Ovary (tissue), 7 donors: ENCODE measurements at regions not wholly inside any gene's neighbourhood (a gene's known extent, or its start where the extent isn't known, plus 50 kb on each side); places are given as distances from the start of the nearest gene placed in this dataset.

Source experiments
- DNase-seq, 5 donors: peaks; one replicate each; pipeline ENCODE4 v3.0.0-alpha.2; 2019 to 2020
- H3K27ac ChIP-seq, 2 donors: fragments of 200-600 bp; one replicate each; pipeline versions ENCODE4 v1.5.1 to v1.8.0; 2019 to 2022
- H3K27me3 ChIP-seq: fragments of 200-600 bp; one replicate; pipeline ENCODE4 v1.8.0; 2022
- H3K36me3 ChIP-seq: fragments of 200-600 bp; sonication (generic); one replicate; pipeline ENCODE4 v1.5.1; 2019
- H3K4me1 ChIP-seq: one replicate; pipeline ENCODE4 v1.8.1; 2013; ENCODE audit warnings: mild to moderate bottlenecking, moderate library complexity; ENCODE audit not compliant: insufficient read depth
- H3K4me3 ChIP-seq: fragments of 200-600 bp; sonication (generic); one replicate; pipeline ENCODE4 v1.5.1; 2017
- H3K9me3 ChIP-seq, 2 donors: fragments of 200-600 bp in 1 of 2; sonication (generic) in 1 of 2; one replicate each; pipeline versions ENCODE4 v1.5.1 to v1.8.1; 2013 to 2019; ENCODE audit warnings: mild to moderate bottlenecking in 1 of 2, moderate library complexity in 1 of 2
- EP300 ChIP-seq: sonication (generic); formaldehyde crosslinking; IDR thresholded peaks from one replicate; pipeline ENCODE4 v1.6.1; 2017; ENCODE audit warnings: antibody characterized with exemption
- POLR2A ChIP-seq: fragments of 450-650 bp; IDR thresholded peaks from one replicate; pipeline ENCODE4 v1.6.1; 2017; ENCODE audit warnings: antibody characterized with exemption, mild to moderate bottlenecking, moderate library complexity
- WGBS, 3 donors: extraction: QIAGEN DNeasy Blood & Tissue Kit in 1 of 3; methylation state at CpG; one replicate each; pipeline versions ENCODE4 v1.1.5 to v1.1.7; 2013 to 2017; 5-methylcytosine and 5-hydroxymethylcytosine counted together
- intact Hi-C, 4 donors: fragments of 100-400 bp; cut with DNase I; formaldehyde crosslinking; loops; one replicate each; pipeline versions ENCODE4 v1.11.0 to v1.15.1; 2022 to 2023
- TF ChIP-seq, protein P1 (sequence below), 3 donors: fragments of 450-650 bp in 2 of 3; fragments of 200-600 bp in 1 of 3; IDR thresholded peaks; one replicate each; pipeline versions ENCODE4 v1.5.1 to v1.8.0; 2016 to 2022; ENCODE audit warnings: antibody characterized with exemption in 3 of 3, mild to moderate bottlenecking in 1 of 3
- donor health status: DM: no; HTN: no; CAD: no; lungs with moderate emphysema.
- donor health status: DM: no; HTN: no; CAD: no.
- donor health status: Bipolar disorder and iron deficiency.
- donor health status: DM: no; HTN: no; CAD: no.
- donor health status: DM: yes; HTN: yes; CAD: no.

DNA sequence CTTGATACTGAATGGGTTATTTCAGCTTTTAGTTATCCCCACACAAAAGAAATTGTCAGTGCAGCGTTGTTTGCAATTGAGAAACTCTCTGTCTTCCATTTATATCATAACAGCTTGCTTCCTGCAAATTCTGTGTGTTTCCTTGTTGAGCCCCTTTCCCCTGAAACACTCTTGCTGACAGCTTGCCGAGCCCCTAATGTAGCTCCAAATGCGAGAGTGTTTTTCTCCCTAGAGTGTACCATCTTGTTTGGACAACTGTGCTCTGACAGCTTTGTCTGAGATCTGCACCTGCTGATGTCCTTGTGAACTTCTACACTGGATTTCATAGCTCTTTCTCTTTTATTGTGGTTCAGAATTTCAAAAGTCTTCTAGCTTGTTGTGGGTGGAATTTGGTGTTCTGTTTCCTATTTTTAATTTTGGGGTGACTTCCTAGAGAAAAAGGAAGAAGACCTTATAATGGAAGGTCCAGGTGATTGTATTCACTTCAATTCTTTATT, 343.5 kb downstream of the PDCD6IP start:
- H3K27me3 ChIP-seq: no peaks in the 10 kb centered on the region
- H3K4me3 ChIP-seq: no peak overlapping the region
- no peaks in the 10 kb centered on the region for H3K4me1 ChIP-seq
- TF ChIP-seq EP300 (no peak), POLR2A (no peak)
- TF ChIP-seq, protein P1, sequence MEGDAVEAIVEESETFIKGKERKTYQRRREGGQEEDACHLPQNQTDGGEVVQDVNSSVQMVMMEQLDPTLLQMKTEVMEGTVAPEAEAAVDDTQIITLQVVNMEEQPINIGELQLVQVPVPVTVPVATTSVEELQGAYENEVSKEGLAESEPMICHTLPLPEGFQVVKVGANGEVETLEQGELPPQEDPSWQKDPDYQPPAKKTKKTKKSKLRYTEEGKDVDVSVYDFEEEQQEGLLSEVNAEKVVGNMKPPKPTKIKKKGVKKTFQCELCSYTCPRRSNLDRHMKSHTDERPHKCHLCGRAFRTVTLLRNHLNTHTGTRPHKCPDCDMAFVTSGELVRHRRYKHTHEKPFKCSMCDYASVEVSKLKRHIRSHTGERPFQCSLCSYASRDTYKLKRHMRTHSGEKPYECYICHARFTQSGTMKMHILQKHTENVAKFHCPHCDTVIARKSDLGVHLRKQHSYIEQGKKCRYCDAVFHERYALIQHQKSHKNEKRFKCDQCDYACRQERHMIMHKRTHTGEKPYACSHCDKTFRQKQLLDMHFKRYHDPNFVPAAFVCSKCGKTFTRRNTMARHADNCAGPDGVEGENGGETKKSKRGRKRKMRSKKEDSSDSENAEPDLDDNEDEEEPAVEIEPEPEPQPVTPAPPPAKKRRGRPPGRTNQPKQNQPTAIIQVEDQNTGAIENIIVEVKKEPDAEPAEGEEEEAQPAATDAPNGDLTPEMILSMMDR (IDR thresholded peaks at IDR 0.05): no peak
- WGBS, 3 donors: 81 to 89% (median 86%) methylated on average over 3 of the region's 3 CpGs
- H3K9me3 ChIP-seq: no peaks in the 10 kb centered on the region
- no peak for DNase-seq
- intact Hi-C loops: no loop called here
- H3K36me3 ChIP-seq: no peaks in the 10 kb centered on the region
- no peak overlapping the region for H3K27ac ChIP-seq

DNA sequence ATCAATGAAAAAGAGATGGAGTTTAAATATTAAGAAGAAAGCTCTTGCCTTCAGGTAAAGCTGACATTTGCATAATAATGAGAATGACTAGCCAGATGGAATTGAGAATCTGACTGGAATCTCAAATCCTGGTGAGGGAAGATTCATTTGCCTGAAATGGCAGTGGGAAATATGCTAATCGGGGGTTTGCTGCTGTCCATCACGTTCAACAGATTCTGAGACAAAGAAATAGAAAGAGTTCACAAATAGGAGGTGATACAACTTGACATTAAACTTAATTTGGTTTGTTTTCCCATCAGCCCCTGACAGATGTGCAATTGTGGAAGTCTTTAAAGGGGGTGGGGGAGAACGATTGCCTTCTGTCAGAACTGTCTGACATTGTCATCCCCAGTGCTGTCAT, 347.4 kb downstream of the PDCD6IP start:
- intact Hi-C loops: no loop called here
- Histone ChIP-seq H3K27ac (no peak overlapping the region), H3K4me1 (no peaks in the 10 kb centered on the region), H3K36me3 (no peaks in the 10 kb centered on the region), H3K27me3 (no peaks in the 10 kb centered on the region), H3K4me3 (no peak overlapping the region), H3K9me3 (no peaks in the 10 kb centered on the region)
- 31 to 50% (median 42%) methylated on average over 3 of the region's 3 CpGs for WGBS, 3 donors
- TF ChIP-seq, protein P1 (IDR thresholded peaks at IDR 0.05): no peak
- TF ChIP-seq EP300 (no peak), POLR2A (no peak)
- no peak for DNase-seq

DNA sequence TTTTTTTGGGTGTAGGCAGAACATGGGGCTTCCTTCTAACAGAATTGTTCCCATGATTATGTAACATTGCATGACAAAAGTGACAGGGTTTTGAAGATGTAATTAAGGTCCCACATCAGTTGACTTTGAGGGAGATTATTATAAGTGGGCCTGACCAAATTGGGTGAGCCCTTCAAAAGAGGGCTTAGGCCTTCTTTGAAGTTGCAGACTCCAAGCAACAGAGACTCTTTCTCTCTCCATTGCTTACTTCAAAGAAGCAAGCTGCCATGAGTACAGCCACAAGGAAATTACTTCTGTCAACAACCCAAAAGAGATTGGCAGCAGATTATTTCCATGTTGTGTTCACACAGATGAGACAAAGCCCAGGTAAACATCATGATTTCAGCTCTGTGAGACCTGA, 348.2 kb downstream of the PDCD6IP start:
- DNase-seq: no peak
- Histone ChIP-seq H3K27me3 (no peaks in the 10 kb centered on the region), H3K4me1 (no peaks in the 10 kb centered on the region), H3K36me3 (no peaks in the 10 kb centered on the region), H3K27ac (no peak overlapping the region), H3K4me3 (no peak overlapping the region), H3K9me3 (no peaks in the 10 kb centered on the region)
- intact Hi-C loops: no loop called here
- TF ChIP-seq EP300: no peak
- TF ChIP-seq, protein P1 (IDR thresholded peaks at IDR 0.05): no peak
- TF ChIP-seq POLR2A: no peak

DNA sequence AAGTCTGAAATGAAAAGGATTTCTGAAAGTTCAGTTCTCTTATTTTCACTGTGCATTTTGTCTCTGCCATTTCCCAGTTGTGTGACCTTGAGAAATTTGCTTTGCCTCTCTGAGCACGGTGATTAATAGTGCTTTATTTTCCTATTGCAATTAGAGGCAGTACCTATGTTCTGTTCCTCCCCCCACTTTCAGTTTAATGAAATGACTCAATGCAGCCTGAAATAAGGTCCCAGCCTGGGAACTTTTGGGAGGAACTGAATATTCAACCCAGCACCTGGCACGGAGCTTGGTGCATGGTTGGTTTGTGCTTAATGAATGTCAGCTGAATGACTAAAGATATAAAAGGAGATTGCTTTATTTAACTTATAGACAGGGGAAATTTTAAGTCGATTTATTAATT, 352.6 kb downstream of the PDCD6IP start:
- Histone ChIP-seq H3K4me3 (no peak overlapping the region), H3K4me1 (no peaks in the 10 kb centered on the region), H3K36me3 (no peaks in the 10 kb centered on the region), H3K9me3 (no peaks in the 10 kb centered on the region), H3K27me3 (no peaks in the 10 kb centered on the region), H3K27ac (no peak overlapping the region)
- 36 to 48% (median 39%) methylated on average over 3 of the region's 3 CpGs for WGBS, 3 donors
- TF ChIP-seq POLR2A (no peak), EP300 (no peak)
- TF ChIP-seq, protein P1 (IDR thresholded peaks at IDR 0.05): no peak
- DNase-seq: no peak
- intact Hi-C loops: no loop called here

DNA sequence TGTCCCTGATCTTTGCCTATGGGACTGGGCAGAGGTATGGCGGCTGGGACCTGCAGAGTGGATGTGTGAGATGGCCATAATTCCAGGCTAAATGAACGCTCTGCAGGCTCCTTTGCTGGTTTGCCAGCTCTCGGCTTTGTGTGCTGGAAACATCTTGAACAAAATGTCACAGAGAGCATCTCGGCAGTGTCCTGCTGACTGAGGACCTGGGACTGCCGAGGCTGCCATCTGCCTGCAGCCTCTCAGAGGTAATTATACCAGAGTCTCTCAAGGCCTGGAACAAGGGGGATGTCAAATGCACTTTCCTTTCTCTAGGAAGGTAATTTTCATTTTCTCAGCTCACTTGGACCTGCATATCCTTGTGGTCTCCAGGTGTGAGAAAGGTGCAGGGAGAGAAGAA, 354.2 kb downstream of the PDCD6IP start:
- WGBS, 3 donors: 89 to 92% (median 91%) methylated on average over 5 of the region's 5 CpGs
- H3K27me3 ChIP-seq: no peaks in the 10 kb centered on the region
- DNase-seq: no peak
- no peaks in the 10 kb centered on the region for H3K9me3 ChIP-seq
- no peaks in the 10 kb centered on the region for H3K4me1 ChIP-seq
- no peak overlapping the region for H3K27ac ChIP-seq
- H3K4me3 ChIP-seq: no peak overlapping the region
- H3K36me3 ChIP-seq: no peaks in the 10 kb centered on the region
- intact Hi-C loops: no loop called here
- TF ChIP-seq POLR2A: no peak
- no peak for TF ChIP-seq EP300
- TF ChIP-seq, protein P1 (IDR thresholded peaks at IDR 0.05): no peak
